ENCODE measurements at regions not wholly inside any gene's neighbourhood (a gene's known extent, or its start where the extent isn't known, plus 50 kb on each side); places are given as distances from the start of the nearest gene placed in this dataset.

GRCh38 chr5:87053146-87053545 lies 214.5 kb upstream of the RASA1 start:
- no peak for TF ChIP-seq CTCF (IDR thresholded peaks at IDR 0.05; ENCODE audit: insufficient read depth, low read length)
- no peak for TF ChIP-seq REST (IDR thresholded peaks at IDR 0.05; ENCODE audit: insufficient replicate concordance, low read depth)
- TF ChIP-seq POLR2AphosphoS5 (IDR thresholded peaks at IDR 0.05; ENCODE audit: low read depth) = no peak

All from HL-60 (cell line).